A172 (cell line): ENCODE measurements at regions not wholly inside any gene's neighbourhood (a gene's known extent, or its start where the extent isn't known, plus 50 kb on each side); places are given as distances from the start of the nearest gene placed in this dataset.
"Not testable (repeated sequence)": the region's sequence is repeated elsewhere in the genome, so short reads cannot be mapped to it uniquely, and the experiment has no call there.

ENCODE experiments used
- DNase-seq: peaks from one replicate; pipeline ENCODE4 v3.0.0-alpha.2; 2015; ENCODE audit warnings: low spot score

- DNase-seq = no peak
These were observed 2002.5 kb upstream of the TENM3 start for GRCh38 chr4:180240670-180241069.

- DNase-seq = no peak
These were observed 1989.8 kb upstream of the TENM3 start for GRCh38 chr4:180253419-180253818.

GRCh38 chr4:180261346-180261745 lies 1981.9 kb upstream of the TENM3 start:
- DNase-seq = no peak

GRCh38 chr4:180280076-180280475 lies 1963.1 kb upstream of the TENM3 start:
- no peak for DNase-seq

- DNase-seq = no peak
These were observed 1962.4 kb upstream of the TENM3 start for GRCh38 chr4:180280726-180281297.

- DNase-seq = no peak
These were observed 1961.5 kb upstream of the TENM3 start for GRCh38 chr4:180281724-180282123.

- no peak for DNase-seq
These were observed 1958.9 kb upstream of the TENM3 start for GRCh38 chr4:180284267-180284666.

- DNase-seq = no peak
These were observed 1957.4 kb upstream of the TENM3 start for GRCh38 chr4:180285796-180286195.

- no peak for DNase-seq
These were observed 1950.9 kb upstream of the TENM3 start for GRCh38 chr4:180292339-180292738.

GRCh38 chr4:180296036-180296599 lies 1947.1 kb upstream of the TENM3 start:
- no peak for DNase-seq

- no peak for DNase-seq
These were observed 1938.9 kb upstream of the TENM3 start for GRCh38 chr4:180304321-180304720.

- no peak for DNase-seq
These were observed 1932.6 kb upstream of the TENM3 start for GRCh38 chr4:180310616-180311015.

GRCh38 chr4:180314972-180315371 lies 1928.2 kb upstream of the TENM3 start:
- DNase-seq = no peak

- no peak for DNase-seq
These were observed 1912.7 kb upstream of the TENM3 start for GRCh38 chr4:180330521-180330920.

GRCh38 chr4:180333162-180333561 lies 1910.0 kb upstream of the TENM3 start:
- peak; percentile 12 for DNase-seq

- no peak for DNase-seq
These were observed 1907.6 kb upstream of the TENM3 start for GRCh38 chr4:180335566-180335965.

- no peak for DNase-seq
These were observed 1906.6 kb upstream of the TENM3 start for GRCh38 chr4:180336494-180337090.

GRCh38 chr4:180341926-180342325 lies 1901.3 kb upstream of the TENM3 start:
- DNase-seq = no peak

GRCh38 chr4:180350901-180351300 lies 1892.3 kb upstream of the TENM3 start:
- DNase-seq = no peak

- DNase-seq = no peak
These were observed 1886.4 kb upstream of the TENM3 start for GRCh38 chr4:180356766-180357165.

- not testable (repeated sequence) for DNase-seq
These were observed 1883.1 kb upstream of the TENM3 start for GRCh38 chr4:180360113-180360512.

- DNase-seq = no peak
These were observed 1879.4 kb upstream of the TENM3 start for GRCh38 chr4:180363815-180364214.

- DNase-seq = no peak
These were observed 1870.5 kb upstream of the TENM3 start for GRCh38 chr4:180372691-180373090.

GRCh38 chr4:180377741-180378140 lies 1865.5 kb upstream of the TENM3 start:
- DNase-seq = no peak
